H7 (cell line): ENCODE measurements at regions not wholly inside any gene's neighbourhood (a gene's known extent, or its start where the extent isn't known, plus 50 kb on each side); places are given as distances from the start of the nearest gene placed in this dataset.

Experiments used
- DNase-seq: peaks from one replicate; pipeline ENCODE4 v3.0.0; 2012
- H3K27me3 ChIP-seq: 2 replicates; pipeline ENCODE4 v1.6.0; 2011; ENCODE audit warnings: mild to moderate bottlenecking, low read length; ENCODE audit not compliant: control insufficient read depth, insufficient read depth
- H3K36me3 ChIP-seq: replicated peaks from 2 replicates; pipeline ENCODE4 v1.5.1; 2011; ENCODE audit warnings: low read length; ENCODE audit not compliant: control insufficient read depth, insufficient read depth
- H3K4me3 ChIP-seq: 2 replicates; pipeline ENCODE4 v1.5.1; 2011; ENCODE audit warnings: low read depth, mild to moderate bottlenecking, control low read depth, low read length, moderate library complexity; ENCODE audit not compliant: insufficient read depth

GRCh38 chr14:40806471-40806870, 800.2 kb upstream of the LRFN5 start:
- Histone ChIP-seq H3K36me3 (no peaks in the 10 kb centered on the region), H3K27me3 (no peaks in the 10 kb centered on the region), H3K4me3 (no peak overlapping the region)
- no peak for DNase-seq

DNA sequence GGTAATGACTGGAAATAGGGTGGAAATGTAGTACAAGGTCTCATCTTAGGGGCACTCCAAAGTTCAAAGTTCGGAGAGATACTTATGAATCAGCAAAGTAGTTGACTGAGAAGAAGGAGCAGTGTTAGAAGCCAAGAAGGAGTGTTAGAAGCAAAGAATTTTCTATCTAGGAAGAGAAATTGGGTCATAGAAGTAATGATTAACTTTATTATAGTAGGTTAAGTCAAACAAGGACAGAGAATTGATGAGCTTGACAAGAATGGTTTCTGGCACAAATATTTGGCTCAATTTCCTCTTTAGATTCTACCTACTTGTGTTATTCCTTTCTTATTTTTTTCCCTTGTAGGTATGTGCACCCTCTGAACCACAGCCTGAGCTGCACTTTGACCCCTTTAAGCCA, 810.5 kb upstream of the LRFN5 start:
- no peak for DNase-seq
- H3K36me3 ChIP-seq, result no peaks in the 10 kb centered on the region
- no peak overlapping the region for H3K4me3 ChIP-seq
- no peaks in the 10 kb centered on the region for H3K27me3 ChIP-seq

DNA sequence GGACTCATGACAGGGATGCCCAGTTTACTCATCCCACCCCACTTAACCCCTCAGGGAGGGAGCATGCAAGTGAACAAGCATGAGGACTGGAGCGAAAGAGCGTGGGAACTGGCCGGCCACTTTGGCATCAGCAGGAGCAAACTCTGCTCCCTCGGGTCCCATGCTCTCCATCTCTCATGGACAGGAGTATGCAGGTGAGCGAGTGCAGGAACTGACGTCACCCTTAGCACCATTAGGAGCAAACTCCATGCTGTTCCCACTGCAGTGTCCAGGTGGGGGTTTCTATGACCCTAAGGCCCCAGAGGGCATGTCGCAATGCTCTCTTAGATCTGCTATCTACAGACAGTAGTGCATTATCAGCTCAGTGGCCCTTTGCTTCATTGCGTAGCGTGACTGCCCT, 821.8 kb upstream of the LRFN5 start:
- no peak for DNase-seq
- no peaks in the 10 kb centered on the region for H3K36me3 ChIP-seq
- H3K27me3 ChIP-seq, result no peaks in the 10 kb centered on the region
- no peak overlapping the region for H3K4me3 ChIP-seq

GRCh38 chr14:40762685-40763084, 844.0 kb upstream of the LRFN5 start:
- DNase-seq, result no peak
- no peaks in the 10 kb centered on the region for H3K27me3 ChIP-seq
- H3K36me3 ChIP-seq, result no peaks in the 10 kb centered on the region
- no peak overlapping the region for H3K4me3 ChIP-seq

GRCh38 chr14:40762177-40762576, 844.5 kb upstream of the LRFN5 start:
- H3K4me3 ChIP-seq, result no peak overlapping the region
- H3K27me3 ChIP-seq, result no peaks in the 10 kb centered on the region
- no peak for DNase-seq
- no peaks in the 10 kb centered on the region for H3K36me3 ChIP-seq

GRCh38 chr14:40760704-40761103, 846.0 kb upstream of the LRFN5 start:
- DNase-seq, result no peak
- Histone ChIP-seq H3K27me3 (no peaks in the 10 kb centered on the region), H3K36me3 (no peaks in the 10 kb centered on the region), H3K4me3 (no peak overlapping the region)

DNA sequence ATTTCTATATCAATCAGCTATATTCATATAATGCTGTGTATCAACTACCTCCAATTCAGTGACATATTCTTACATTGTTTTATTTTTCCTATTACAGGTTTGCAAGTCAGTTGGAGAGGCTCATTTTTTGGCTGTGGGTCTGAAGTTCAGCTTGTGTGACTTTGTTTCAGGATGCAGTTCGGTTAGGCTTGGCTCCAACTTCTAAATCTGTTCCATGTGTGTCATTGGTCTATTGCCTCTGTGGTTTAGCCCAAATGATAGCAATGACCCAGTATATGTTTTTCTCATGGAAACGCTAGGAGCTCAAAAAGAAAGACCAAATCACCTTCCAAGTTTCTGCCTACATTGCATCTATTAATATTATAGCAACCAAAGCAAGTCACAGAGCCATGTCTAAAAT, 848.6 kb upstream of the LRFN5 start:
- no peaks in the 10 kb centered on the region for H3K27me3 ChIP-seq
- no peak overlapping the region for H3K4me3 ChIP-seq
- DNase-seq, result no peak
- H3K36me3 ChIP-seq, result no peaks in the 10 kb centered on the region

- Histone ChIP-seq H3K36me3 (no peaks in the 10 kb centered on the region), H3K27me3 (no peaks in the 10 kb centered on the region), H3K4me3 (no peak overlapping the region)
- no peak for DNase-seq
Measured at GRCh38 chr14:40757376-40757950, 849.2 kb upstream of the LRFN5 start.

- H3K4me3 ChIP-seq, result no peak overlapping the region
- DNase-seq, result no peak
- no peaks in the 10 kb centered on the region for H3K36me3 ChIP-seq
- no peaks in the 10 kb centered on the region for H3K27me3 ChIP-seq
Measured at GRCh38 chr14:40733206-40733605, 873.5 kb upstream of the LRFN5 start.

DNA sequence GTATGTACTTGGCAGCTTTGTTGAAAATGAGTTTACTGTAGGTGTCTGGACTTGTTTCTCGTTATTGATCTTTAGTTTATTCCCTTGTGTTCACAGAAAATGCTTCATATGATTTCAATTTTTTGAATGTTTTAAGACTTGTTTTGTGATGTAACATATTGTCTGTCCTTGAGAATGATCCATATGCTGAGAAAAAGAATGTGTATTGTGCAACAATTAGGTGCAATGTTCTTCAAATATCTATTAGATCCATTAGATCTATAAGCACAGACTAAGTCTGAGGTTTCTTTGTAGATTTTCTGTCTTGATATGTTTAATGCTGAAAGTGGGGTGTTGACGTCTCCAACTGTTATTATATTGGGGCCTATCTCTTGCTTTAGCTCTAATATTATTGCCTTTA, 879.6 kb upstream of the LRFN5 start:
- no peak for DNase-seq
- H3K4me3 ChIP-seq, result no peak overlapping the region

GRCh38 chr14:40713387-40713786, 893.3 kb upstream of the LRFN5 start:
- no peak for DNase-seq
- Histone ChIP-seq H3K4me3 (no peak overlapping the region), H3K36me3 (no peaks in the 10 kb centered on the region), H3K27me3 (no peaks in the 10 kb centered on the region)

More for the DNA sequence above, 879.6 kb upstream of the LRFN5 start:
- no peaks in the 10 kb centered on the region for H3K27me3 ChIP-seq
- no peaks in the 10 kb centered on the region for H3K36me3 ChIP-seq

- Histone ChIP-seq H3K4me3 (no peak overlapping the region), H3K27me3 (no peaks in the 10 kb centered on the region), H3K36me3 (no peaks in the 10 kb centered on the region)
- DNase-seq, result no peak
Measured at GRCh38 chr14:40697231-40697630, 909.4 kb upstream of the LRFN5 start.

- H3K36me3 ChIP-seq, result no peaks in the 10 kb centered on the region
- H3K27me3 ChIP-seq, result no peaks in the 10 kb centered on the region
- DNase-seq, result no peak
- no peak overlapping the region for H3K4me3 ChIP-seq
Measured at GRCh38 chr14:40694023-40694422, 912.7 kb upstream of the LRFN5 start.

GRCh38 chr14:40691066-40691465, 915.6 kb upstream of the LRFN5 start:
- H3K27me3 ChIP-seq, result no peaks in the 10 kb centered on the region
- no peak for DNase-seq
- H3K4me3 ChIP-seq, result no peak overlapping the region
- H3K36me3 ChIP-seq, result no peaks in the 10 kb centered on the region

DNA sequence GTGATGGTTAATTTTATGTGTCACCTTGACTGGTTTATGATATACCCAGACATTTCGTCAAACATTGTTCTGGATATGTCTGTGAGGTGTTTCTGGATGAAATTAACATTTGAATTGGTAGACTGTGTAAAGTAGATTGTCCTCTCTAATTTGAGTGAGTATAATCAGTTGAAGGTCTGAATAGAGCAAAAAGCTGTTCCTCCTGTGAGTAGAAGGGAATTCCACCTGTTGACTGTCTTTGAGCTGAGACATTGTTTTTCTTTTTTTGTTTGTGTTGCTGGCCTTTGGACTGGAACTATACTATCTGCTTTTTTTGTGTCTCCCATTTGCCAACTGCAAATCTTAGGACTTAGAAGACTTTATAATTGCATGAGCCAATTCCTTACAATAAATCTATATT, 920.9 kb upstream of the LRFN5 start:
- DNase-seq, result no peak
- Histone ChIP-seq H3K27me3 (no peaks in the 10 kb centered on the region), H3K4me3 (no peak overlapping the region), H3K36me3 (no peaks in the 10 kb centered on the region)

GRCh38 chr14:40684328-40684727, 922.3 kb upstream of the LRFN5 start:
- DNase-seq, result no peak
- H3K4me3 ChIP-seq, result no peak overlapping the region
- H3K36me3 ChIP-seq, result no peaks in the 10 kb centered on the region
- H3K27me3 ChIP-seq, result no peaks in the 10 kb centered on the region
